SK-N-MC (cell line): ENCODE measurements at regions not wholly inside any gene's neighbourhood (a gene's known extent, or its start where the extent isn't known, plus 50 kb on each side); places are given as distances from the start of the nearest gene placed in this dataset.

Experiments
- EZH2 ChIP-seq: fragments of 200-600 bp; sonication (generic); IDR thresholded peaks from one replicate; pipeline ENCODE4 v1.6.1; 2017; ENCODE audit warnings: antibody characterized with exemption
- POLR2AphosphoS5 ChIP-seq: IDR thresholded peaks from 2 replicates; pipeline ENCODE4 v1.6.1; 2012; ENCODE audit warnings: mild to moderate bottlenecking, low read depth, low read length, borderline replicate concordance

DNA sequence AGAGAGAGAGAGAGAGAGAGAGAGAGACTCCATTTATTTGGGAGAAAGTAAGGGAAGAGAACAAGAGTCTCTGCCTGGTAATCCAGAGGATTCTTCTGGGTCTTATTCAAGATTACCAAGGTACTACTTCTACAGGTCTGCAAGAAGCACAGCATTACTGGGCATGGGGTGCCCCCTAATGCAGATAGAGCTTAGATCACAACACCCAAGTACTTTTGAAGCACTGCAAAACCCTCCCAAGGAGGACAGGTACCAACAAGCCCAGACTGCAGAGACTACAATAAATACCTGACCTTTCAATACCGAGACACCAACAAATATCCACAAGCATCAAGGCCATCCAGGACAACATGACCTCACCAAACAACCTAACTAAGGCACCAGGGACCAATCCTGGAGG, 94.7 kb upstream of the PHF24 start:
- no peak for TF ChIP-seq POLR2AphosphoS5
- no peak for TF ChIP-seq EZH2
